Mesodermal cell (in vitro differentiated cells): ENCODE measurements at regions not wholly inside any gene's neighbourhood (a gene's known extent, or its start where the extent isn't known, plus 50 kb on each side); places are given as distances from the start of the nearest gene placed in this dataset.

Source experiments
- H3K27ac ChIP-seq: 2 replicates; pipeline ENCODE4 v1.7.0; 2013; ENCODE audit warnings: mild to moderate bottlenecking, low read depth, low read length, moderate library complexity; ENCODE audit not compliant: severe bottlenecking
- H3K36me3 ChIP-seq: 2 replicates; pipeline ENCODE4 v1.7.1; 2013; ENCODE audit warnings: mild to moderate bottlenecking, low read length, moderate library complexity; ENCODE audit not compliant: control insufficient read depth, insufficient read depth
- H3K4me1 ChIP-seq: one replicate; pipeline ENCODE4 v1.7.1; 2013; ENCODE audit warnings: mild to moderate bottlenecking, low read length; ENCODE audit not compliant: insufficient read depth, control insufficient read depth, poor library complexity, severe bottlenecking
- H3K4me3 ChIP-seq: 2 replicates; pipeline ENCODE4 v1.7.0; 2013; ENCODE audit warnings: low read length, control low read depth, mild to moderate bottlenecking; ENCODE audit not compliant: insufficient read depth, poor library complexity, severe bottlenecking; ENCODE audit errors: extremely low read depth
- H3K9me3 ChIP-seq: 2 replicates; pipeline ENCODE4 v1.7.1; 2013; ENCODE audit warnings: mild to moderate bottlenecking, low read length, moderate library complexity; ENCODE audit not compliant: control insufficient read depth
- WGBS, 2 experiments: methylation state at CpG; one replicate each; pipeline ENCODE4 v1.1.5; 2013; ENCODE audit warnings: missing lambda C conversion rate in 2 of 2; ENCODE audit not compliant: insufficient coverage in 2 of 2; 5-methylcytosine and 5-hydroxymethylcytosine counted together

- peaks cover 5% of the 10 kb centered on the region for H3K4me1 ChIP-seq
- WGBS, 2 experiments: 88% methylated on average over 2 of the region's 3 CpGs; no CpG with 5 or more reads in 1 of the 2 experiments
- H3K4me3 ChIP-seq: no peak overlapping the region
Measured at GRCh38 chr6:147855803-147856482, 347.5 kb downstream of the SAMD5 start.

GRCh38 chr6:147856687-147857086 lies 348.2 kb downstream of the SAMD5 start:
- Histone ChIP-seq H3K9me3 (no peaks in the 10 kb centered on the region), H3K4me3 (no peak overlapping the region), H3K27ac (no peak overlapping the region), H3K36me3 (no peaks in the 10 kb centered on the region), H3K4me1 (peaks cover 5% of the 10 kb centered on the region)
- 90 to 100% methylated on average over 1 to 2 of the region's 5 CpGs for WGBS, 2 experiments

More at GRCh38 chr6:147855803-147856482, 347.5 kb downstream of the SAMD5 start:
- Histone ChIP-seq H3K9me3 (no peaks in the 10 kb centered on the region), H3K36me3 (no peaks in the 10 kb centered on the region), H3K27ac (no peak overlapping the region)

GRCh38 chr6:147858421-147858820 lies 349.9 kb downstream of the SAMD5 start:
- no peaks in the 10 kb centered on the region for H3K9me3 ChIP-seq
- H3K4me3 ChIP-seq: no peak overlapping the region
- WGBS, 2 experiments: no CpG with 5 or more reads among the region's 2 CpGs
- no peaks in the 10 kb centered on the region for H3K36me3 ChIP-seq
- no peak overlapping the region for H3K27ac ChIP-seq
- H3K4me1 ChIP-seq: peaks cover 5% of the 10 kb centered on the region

GRCh38 chr6:147859071-147859470 lies 350.6 kb downstream of the SAMD5 start:
- no peak overlapping the region for H3K4me3 ChIP-seq
- WGBS, 2 experiments: 80 to 88% methylated on average over 4 of the region's 4 CpGs

GRCh38 chr6:147861696-147862095 lies 353.2 kb downstream of the SAMD5 start:
- peaks cover 5% of the 10 kb centered on the region for H3K4me1 ChIP-seq
- no peaks in the 10 kb centered on the region for H3K9me3 ChIP-seq
- no peak overlapping the region for H3K4me3 ChIP-seq
- H3K36me3 ChIP-seq: no peaks in the 10 kb centered on the region
- H3K27ac ChIP-seq: no peak overlapping the region
- WGBS, 2 experiments: 100% methylated on average over 1 of the region's 2 CpGs; no CpG with 5 or more reads in 1 of the 2 experiments

More at GRCh38 chr6:147859071-147859470, 350.6 kb downstream of the SAMD5 start:
- no peak overlapping the region for H3K27ac ChIP-seq
- H3K9me3 ChIP-seq: no peaks in the 10 kb centered on the region
- H3K4me1 ChIP-seq: peaks cover 5% of the 10 kb centered on the region
- no peaks in the 10 kb centered on the region for H3K36me3 ChIP-seq

GRCh38 chr6:147867433-147868226 lies 359.1 kb downstream of the SAMD5 start:
- no CpG with 5 or more reads among the region's 4 CpGs for WGBS, 2 experiments
- Histone ChIP-seq H3K9me3 (no peaks in the 10 kb centered on the region), H3K4me3 (no peak overlapping the region), H3K4me1 (peaks cover 4% of the 10 kb centered on the region), H3K27ac (no peak overlapping the region), H3K36me3 (no peaks in the 10 kb centered on the region)

GRCh38 chr6:147868427-147869190 lies 360.1 kb downstream of the SAMD5 start:
- Histone ChIP-seq H3K4me1 (peaks cover 4% of the 10 kb centered on the region), H3K4me3 (no peak overlapping the region), H3K27ac (no peak overlapping the region), H3K9me3 (no peaks in the 10 kb centered on the region), H3K36me3 (no peaks in the 10 kb centered on the region)
- no CpG with 5 or more reads among the region's 2 CpGs for WGBS, 2 experiments

GRCh38 chr6:147869201-147869600 lies 360.7 kb downstream of the SAMD5 start:
- Histone ChIP-seq H3K4me3 (no peak overlapping the region), H3K4me1 (peaks cover 4% of the 10 kb centered on the region), H3K36me3 (no peaks in the 10 kb centered on the region), H3K27ac (no peak overlapping the region), H3K9me3 (no peaks in the 10 kb centered on the region)
- 80 to 90% methylated on average over 1 of the region's 2 CpGs for WGBS, 2 experiments

- 90 to 100% methylated on average over 1 to 2 of the region's 5 CpGs for WGBS, 2 experiments
- no peaks in the 10 kb centered on the region for H3K36me3 ChIP-seq
- H3K4me3 ChIP-seq: no peak overlapping the region
- no peaks in the 10 kb centered on the region for H3K9me3 ChIP-seq
- H3K27ac ChIP-seq: no peak overlapping the region
- H3K4me1 ChIP-seq: peaks cover 4% of the 10 kb centered on the region
Measured at GRCh38 chr6:147869869-147870268, 361.4 kb downstream of the SAMD5 start.

- H3K4me1 ChIP-seq: peaks cover 4% of the 10 kb centered on the region
- no peaks in the 10 kb centered on the region for H3K9me3 ChIP-seq
- 82 to 93% methylated on average over 2 to 3 of the region's 4 CpGs for WGBS, 2 experiments
- H3K36me3 ChIP-seq: no peaks in the 10 kb centered on the region
- H3K4me3 ChIP-seq: no peak overlapping the region
- no peak overlapping the region for H3K27ac ChIP-seq
Measured at GRCh38 chr6:147870506-147871110, 362.1 kb downstream of the SAMD5 start.
